G401.6 (cell line): ENCODE measurements at regions not wholly inside any gene's neighbourhood (a gene's known extent, or its start where the extent isn't known, plus 50 kb on each side); places are given as distances from the start of the nearest gene placed in this dataset.
"Not testable (repeated sequence)": the region's sequence is repeated elsewhere in the genome, so short reads cannot be mapped to it uniquely, and the experiment has no call there.

ENCODE experiments used
- FAIRE-seq: peaks from 2 replicates; lab custom pipeline; 2012; peaks lifted over from hg19 to GRCh38; lab: Jason Lieb, UNC

DNA sequence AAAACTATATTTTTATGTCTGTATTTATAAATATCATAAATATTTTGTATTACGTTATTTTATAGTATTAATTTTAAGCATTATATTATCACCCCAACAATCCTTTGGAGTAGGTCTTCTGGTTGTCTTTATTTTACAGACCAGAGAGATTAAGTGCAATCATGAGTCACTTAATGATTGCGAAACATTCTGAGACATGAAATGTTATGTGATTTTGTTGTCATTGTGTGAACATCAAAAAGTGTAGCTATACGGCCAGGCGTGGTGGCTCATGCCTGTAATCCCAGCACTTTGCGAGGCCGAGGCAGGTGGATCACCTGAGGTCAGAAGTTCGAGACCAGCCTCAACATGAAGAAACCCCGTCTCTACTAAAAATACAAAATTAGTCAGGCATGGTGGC is 178.8 kb upstream of the NR2F2 start:
- FAIRE-seq: not testable (repeated sequence)

DNA sequence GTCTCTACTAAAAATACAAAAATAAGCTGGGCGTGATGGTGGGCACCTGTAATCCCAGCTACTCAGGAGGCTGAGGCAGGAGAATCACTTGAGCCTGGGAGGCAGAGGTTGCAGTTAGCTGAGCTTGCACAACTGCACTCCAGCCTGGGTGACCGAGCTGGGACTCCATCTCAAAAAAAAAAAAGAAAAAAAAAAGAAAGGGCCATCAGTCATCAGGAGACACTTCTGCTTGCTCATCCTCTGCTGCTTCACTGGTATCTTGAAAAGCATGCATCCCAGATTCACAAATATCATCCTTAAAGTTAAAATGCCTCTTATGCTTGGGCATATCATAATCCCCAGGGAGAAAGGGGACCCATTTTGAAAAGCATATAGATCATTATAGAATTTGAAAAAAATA is 176.6 kb upstream of the NR2F2 start:
- FAIRE-seq: no peak

DNA sequence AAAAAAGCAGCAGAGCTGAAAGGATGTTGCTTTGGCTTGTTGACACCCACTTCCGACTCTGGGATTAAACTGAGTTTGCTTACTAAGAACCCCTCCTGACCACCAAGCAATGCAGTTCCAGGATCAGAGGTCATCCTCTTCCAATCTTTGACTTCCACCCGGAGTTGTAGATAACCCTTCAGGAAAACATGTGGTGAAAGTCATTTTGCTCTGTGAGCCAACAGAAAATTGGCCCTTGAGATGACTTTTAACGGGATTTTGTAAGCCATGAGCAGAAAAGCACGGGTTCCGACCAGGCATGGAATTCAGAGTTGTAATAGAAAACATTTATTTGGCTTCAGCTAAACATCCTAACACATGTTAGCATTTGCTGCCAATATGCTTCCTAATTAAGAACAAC is 171.6 kb upstream of the NR2F2 start:
- FAIRE-seq: no peak

DNA sequence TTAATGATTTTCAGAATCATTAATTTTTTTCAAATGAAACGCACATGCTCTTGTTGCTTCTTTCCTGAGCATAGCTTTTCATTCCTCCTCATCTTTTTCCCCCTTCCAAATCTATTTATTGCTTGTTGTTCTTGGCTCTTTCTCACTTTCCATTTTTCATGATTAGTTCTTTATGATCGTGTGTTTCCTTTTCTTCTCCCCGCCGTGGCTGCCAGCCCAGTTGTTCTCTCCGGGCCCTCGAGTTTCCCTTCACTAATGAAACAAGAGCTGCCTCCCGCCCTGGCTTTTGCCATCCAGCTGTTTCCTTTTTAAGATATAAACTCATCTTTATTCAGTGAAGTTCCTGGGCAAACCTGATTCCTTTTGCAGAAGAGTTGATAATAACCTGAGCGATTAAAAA is 170.2 kb upstream of the NR2F2 start:
- FAIRE-seq: no peak

DNA sequence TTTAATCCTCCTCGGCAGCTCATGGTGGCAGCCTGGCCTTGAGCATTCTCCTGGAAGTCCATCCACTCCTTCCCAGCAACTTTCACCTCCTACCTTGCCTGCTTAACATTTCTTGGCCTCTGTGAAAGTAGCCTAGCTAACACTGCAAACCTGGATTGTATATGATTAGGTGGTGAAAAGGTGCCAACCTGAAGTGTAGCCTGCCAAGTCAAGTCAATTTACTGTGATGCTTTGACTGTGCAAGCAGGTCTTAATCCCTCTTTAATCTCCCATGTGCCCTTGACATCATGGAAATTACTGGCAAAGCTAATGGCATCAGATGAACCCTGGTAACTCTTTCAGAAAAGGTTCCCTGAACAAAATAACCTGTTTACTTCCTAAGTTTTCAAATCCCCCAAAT is 169.7 kb upstream of the NR2F2 start:
- no peak for FAIRE-seq

DNA sequence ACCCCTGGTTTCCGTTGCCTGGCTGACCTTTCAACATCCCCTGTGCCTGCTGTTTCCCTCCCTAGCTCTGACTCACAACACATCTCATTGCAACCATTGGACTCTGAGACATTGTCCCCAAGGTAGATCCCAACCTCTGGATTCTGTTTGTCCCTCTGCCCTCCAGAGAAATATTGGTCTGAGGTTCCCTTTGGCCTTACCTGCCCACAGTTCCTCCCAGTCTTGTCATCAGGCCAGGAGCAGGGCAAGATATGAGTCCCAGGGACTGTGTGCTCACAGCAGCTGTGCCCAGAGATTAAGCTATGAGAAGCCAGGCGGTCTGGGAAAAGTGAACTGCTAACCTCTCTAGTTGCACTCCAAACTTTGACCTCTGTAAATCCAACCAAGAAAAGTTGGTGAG is 168.2 kb upstream of the NR2F2 start:
- no peak for FAIRE-seq

DNA sequence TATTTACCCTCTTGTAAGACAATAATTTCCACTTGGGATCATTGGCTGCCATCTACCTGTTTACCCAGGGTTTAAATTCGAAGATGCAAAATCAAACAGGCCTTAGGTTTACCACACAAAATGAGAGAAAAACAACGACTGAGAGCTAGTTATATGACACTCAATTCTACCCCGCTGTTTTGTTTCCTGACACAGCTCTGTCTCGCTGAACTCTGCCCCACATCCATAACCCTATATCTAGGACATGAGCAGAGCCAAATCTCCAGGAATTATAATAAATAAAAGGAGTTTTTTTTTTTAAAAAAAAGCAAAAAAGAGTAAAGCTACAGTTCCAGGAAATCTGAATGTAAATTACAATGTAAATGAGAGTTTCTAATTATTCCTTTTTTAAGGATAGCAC is 165.4 kb upstream of the NR2F2 start:
- no peak for FAIRE-seq

DNA sequence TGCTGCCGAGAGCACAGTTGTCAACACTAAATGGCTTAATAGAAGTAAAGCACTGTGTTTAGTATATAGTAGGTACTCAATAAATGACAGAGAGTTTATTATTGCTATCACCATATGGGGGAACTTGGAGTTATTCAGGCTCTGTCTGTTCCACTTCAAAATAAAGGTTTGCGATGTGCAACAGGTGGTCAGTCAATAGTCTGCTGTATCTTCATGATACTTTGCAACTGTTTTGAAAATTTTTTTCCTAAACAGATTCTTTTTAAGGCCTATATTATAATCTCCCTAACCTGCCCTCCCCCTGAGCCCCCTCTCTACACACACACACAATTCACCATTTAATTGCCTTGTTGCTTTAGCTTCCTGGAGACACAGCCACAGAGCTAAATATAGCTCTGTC is 164.7 kb upstream of the NR2F2 start:
- FAIRE-seq: no peak

DNA sequence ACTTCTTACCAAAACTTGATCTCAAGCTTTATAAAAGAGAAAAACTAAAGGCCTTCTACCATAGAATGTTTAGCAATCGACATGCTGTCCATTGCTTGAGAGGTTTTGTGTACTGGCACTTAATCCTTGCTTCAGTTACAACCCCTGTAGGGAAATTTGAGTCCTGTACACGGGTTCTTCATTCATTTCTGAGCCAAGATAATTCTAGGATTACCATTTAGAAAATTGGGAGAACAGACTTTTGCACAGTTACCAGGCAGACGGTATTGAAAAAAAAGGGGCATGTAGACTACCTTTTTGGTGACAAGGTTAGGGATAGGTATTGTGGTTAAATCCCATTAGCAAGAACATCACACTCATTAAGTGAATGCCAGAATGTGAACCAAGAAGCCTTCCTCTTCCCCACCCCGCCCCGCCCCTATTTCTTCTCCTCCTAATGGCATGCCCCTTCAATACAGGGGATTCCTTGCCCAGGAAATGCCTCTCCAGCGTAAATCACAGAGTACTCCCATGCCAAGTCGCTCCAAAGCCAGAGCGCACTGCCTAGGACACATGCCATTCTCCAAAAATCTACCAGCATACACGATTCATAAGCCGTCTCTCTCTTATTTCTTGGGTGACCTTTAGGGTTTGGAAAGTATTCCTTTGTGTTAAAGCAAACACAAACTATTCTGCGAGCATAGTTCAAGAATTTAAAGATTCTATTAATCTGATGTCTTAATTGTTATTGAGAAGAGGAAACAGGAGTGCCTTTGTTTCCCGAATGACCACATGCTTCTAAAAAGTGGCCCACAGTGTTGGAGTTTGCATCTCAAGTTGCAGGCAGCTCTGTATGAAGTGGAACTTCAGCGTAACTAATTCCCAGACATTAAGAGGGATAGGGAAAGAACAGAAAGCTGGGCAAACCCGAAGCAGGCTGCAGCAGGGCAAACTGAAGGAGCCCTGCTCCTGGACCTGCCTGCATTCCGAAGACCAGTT is 164.0 kb upstream of the NR2F2 start:
- no peak for FAIRE-seq

DNA sequence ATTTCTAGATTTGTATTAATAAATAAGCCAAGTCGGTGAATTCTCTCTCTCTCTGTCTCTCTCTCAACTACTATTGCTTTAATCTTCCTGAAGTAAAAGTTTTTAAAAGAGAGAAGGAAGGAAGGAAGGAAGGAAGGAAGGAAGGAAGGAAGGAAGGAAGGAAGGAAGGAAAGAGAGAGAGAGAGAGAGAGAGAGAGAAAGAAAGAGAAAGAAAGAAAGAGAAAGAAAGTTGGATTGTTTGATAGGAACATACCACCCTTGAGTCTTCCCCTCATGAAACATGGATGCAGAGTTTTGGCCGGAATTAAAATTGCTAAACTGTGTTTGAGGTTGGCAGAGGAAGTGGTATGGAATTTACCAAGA is 159.9 kb upstream of the NR2F2 start:
- not testable (repeated sequence) for FAIRE-seq

DNA sequence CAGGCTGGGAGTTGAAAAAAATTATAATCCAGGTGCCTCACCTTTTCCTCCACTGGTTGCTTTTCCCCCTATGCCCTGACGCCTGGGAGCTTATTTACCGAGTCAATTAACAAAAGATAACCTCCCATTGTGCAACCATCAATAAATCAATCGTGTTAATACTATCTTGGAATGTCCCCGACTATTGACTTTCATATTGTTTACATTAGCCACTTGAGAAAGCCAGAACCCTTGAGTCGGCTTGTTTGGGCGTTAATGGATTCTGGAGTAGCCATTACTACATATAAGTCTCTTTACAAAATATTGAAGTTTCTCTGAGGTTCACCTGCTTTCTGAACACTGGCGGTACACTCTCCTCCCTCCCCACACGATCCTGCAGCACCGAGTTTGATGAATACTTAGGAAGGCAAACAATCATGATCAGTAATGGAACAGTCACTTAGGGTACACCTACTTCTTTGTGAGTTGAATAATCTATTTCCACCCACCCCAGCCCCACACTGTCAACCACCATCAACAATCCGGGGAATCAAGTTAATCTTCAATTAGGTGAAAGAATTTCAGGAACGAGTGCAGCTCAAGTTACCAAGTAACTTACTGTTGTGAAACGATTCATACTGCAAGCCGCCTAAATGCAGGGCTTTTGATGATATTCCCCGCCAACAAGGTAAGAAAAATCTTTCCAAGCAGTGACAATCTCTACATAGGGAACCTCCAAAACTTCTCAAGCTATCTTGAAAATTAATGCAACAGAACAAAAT is 159.3 kb upstream of the NR2F2 start:
- FAIRE-seq: no peak

DNA sequence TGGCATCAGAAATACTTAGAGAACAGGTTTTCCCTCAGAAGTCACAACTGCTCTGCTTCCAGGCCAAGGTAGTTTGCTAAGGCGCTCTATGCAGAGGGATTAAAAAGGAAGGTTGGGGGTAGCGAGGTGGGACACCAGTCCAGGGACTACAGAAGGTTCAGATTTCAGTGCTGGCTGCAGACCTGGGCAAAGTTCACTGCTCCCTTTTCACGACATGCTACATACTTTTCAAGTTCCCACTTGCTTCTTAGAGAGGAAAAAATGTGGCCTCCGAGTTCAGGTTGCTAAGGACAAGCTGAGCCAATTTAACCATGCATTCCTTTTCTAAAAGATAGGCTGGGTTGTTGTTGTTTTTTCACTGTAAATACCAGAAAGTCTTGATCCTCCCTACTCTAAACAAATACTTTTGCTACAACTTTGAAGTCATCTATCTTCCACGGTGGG is 158.6 kb upstream of the NR2F2 start:
- no peak for FAIRE-seq

DNA sequence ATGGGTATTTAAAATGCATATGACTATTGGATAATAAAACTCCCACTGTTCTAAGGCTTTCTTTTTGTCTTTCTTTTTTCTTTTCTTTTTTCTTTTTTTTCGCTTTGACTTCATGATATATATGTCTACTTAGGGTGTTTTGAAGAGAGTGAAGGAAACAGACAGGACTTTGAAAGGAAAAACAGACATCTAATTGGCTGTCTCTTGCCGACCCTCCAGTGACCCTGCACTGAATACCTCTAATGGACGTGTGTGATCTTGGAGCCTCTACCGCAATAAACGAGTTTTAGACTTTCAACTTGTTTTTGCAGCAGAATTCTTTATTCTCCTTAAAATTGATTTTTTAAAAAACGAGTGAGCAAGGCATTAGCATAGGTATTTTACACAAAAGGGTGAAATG is 158.1 kb upstream of the NR2F2 start:
- FAIRE-seq: no peak

DNA sequence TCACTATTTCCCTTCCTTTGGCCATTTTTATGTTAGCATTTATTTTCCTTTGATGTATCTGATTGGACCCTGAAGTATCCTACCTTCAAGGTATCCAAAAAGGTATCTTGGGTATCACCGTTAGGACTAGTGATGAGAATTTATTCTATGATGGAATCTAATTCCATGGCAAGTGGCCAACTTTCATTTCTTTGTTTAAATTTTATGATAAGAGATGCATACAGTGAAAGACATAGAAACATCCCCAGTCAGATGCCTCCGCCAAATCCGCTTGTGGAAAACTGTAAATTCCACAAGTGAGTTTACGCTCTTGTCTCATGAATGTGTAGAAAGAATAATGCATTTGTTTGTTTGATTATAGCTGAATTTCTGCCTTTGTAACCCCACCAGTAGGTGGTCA is 153.7 kb upstream of the NR2F2 start:
- no peak for FAIRE-seq

DNA sequence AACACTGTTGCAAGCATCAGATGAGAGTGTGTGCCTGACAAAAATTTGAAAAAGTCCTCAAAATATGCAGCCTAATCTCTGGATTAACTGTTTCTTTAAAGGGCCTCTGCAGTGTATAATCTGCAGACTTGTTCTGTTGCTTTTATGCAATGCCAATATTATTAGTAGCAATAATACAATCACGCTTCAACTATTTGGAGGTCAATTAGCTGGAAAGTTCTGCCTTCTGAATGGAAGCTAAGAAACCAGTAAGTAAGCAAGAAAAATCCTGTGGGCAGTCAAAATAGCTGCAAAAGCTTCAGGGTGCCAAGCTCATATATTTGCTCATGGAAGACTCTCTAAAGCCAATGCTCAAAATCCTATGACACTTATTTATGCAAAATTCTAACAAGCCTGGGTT is 153.2 kb upstream of the NR2F2 start:
- no peak for FAIRE-seq

DNA sequence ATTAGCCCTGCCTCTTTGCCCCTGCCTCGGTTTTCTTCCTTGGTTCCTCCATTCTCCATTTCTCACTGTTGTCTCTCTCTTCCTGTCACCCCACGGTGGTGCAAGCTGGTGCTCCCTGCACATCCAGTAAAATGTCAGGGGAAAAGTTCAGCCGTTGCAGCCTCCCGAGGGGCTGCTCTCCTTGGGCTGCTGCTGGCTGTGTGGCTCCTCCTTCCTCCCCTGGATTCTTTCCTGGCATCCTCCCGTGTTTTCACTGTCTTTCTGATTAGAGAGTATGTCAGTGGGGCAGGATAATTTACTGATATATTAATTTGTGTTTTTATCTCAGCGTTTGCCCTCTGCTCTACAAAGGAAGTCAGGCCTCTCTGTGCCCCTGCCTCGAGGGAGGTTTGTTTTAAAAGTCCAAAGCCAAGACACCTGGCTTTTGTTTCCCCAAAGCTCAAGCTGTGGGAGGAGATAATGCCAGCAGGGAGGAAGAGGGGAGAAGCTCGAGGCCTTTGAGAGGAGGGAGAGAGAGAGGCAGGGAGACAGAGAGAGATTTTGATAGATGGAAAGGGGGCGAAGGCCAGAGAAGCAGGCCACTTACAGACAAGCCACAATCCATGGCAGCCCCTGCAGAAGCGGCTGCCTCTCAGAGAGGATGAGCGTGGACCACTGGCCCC is 150.3 kb upstream of the NR2F2 start:
- FAIRE-seq: no peak

DNA sequence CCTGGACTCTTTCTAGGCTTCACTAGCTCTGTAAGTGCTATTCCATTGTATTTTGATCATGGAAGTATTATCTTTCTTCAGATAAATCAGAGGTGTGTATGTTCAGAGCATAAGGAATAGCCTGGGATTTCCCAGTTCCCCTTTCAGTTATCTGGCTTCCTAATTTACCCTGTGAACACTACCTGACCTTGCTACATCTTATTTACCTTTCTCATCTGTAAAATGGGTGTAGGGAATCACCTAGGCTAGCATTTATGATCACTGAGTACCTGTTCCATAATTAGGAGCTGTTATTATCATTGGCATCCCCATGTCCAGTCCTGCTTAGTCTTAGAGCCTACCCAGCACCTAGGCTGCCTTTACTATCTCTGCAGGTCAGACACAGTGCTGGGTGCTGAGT is 149.3 kb upstream of the NR2F2 start:
- no peak for FAIRE-seq

DNA sequence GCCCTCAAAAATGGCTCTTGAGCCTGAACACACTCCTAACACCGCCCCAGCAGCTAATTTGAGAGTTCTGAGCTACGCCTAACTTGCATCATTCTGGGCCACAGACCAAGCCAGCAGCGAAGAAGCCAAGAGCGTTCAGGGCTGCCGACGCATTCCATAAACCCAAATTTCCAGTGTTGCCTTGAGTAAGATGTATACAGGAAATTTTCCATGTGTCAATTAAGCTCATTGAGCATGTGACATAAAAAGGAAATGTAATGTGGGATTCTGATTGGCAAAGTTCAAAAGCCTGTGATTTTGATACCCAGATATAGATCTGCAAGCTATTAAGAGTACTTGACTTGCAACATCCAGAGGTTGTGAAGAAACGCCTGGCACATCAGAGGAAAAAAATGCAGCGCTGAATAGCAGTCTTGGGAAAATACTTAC is 148.6 kb upstream of the NR2F2 start:
- FAIRE-seq: no peak

DNA sequence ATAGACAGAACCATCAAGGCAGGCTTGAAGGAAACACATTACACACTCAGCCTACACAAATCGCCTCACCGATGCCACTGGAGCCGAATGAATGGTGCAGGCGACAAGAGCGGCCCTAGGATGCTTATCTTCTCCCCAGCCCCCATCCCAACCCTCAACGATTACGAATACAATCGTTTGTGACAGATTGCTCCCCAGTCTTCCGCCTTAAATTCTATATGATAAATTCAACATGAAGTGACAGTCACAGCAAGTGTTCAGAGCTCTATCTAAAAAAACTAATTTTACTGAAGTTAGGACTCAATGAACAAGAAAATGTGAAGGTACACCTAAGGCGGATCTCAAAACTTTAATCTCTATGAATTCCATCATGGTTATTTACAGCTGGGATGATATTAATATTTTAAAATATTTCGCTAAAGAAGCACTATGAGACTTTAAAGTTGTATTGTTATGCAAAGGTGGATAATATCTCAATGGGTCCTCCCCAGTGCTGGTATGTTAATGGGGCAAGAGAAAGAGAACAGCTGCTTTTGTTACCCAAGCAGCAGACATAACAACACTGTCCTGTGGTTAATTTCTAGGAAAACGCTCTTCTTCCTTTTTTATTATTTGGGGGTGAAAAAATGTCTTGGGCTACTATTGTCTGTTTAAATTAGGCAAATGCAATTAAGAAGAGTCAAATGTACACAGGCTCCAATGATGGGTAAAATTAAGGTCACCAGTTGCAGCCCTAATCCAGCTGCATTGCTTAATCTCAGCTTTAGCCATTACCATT is 147.6 kb upstream of the NR2F2 start:
- no peak for FAIRE-seq

DNA sequence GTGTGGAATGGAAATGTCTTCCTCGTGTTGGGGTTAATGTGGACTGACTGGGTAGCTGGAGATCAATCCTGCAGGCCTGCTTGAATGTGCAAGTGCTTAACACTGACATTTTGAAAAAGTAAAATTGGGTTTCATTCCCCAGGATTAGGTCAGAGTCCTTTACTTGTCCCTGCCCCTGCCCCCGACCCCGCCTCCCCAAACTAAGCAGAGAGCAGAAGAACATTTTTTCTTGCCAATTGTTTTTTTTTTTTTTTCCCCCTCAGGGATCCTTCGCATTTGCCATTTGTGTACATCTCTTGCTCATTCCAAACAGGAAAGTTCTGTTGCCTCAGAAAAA is 147.0 kb upstream of the NR2F2 start:
- no peak for FAIRE-seq

DNA sequence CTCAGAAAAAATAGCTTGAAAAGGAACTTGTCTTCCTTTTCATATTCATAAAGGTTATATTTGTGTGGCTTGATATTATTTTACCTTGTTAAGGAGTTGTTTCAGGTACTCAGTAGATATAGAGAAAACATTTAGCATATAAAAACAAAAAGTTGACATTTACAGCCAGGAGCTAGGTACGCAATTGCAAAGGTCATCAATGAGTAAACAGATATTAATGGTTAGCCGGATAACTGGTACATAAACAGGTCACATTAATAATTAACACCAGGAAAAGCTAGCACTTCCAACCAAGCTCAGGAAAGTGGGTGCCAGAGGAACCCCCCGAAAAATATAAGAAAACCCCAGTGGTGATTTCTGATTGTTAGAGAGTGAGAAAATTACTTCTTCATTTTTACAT is 146.6 kb upstream of the NR2F2 start:
- no peak for FAIRE-seq

DNA sequence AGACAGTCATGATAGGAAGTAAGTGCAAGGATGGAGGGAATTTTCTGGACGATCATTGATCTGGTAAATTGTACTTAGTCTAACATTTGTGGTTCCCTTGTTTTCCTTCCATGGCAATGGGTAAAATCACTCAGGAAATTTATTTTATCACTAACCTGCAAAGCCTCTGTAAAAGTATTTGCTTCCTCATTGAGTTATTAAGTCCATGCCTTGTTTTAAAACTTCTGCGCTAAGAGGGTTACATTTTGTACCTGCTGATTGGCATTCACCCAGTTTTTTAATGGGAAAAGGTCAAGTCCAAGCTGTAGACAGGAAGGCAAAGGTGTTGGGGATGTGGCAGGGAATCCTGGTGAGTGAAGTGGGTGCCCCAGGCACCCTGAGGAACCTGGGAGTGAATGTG is 146.2 kb upstream of the NR2F2 start:
- no peak for FAIRE-seq
